ENCODE measurements at regions not wholly inside any gene's neighbourhood (a gene's known extent, or its start where the extent isn't known, plus 50 kb on each side); places are given as distances from the start of the nearest gene placed in this dataset.
"Not testable (repeated sequence)": the region's sequence is repeated elsewhere in the genome, so short reads cannot be mapped to it uniquely, and the experiment has no call there.

GRCh38 chr5:56659971-56660370 is 155.4 kb upstream of the MAP3K1 start:
- DNase-seq (ENCODE audit: low spot score): no peak

GRCh38 chr5:56658972-56659371 is 156.4 kb upstream of the MAP3K1 start:
- no peak for DNase-seq (ENCODE audit: low spot score)

- DNase-seq (ENCODE audit: low spot score): no peak
Measured at GRCh38 chr5:56656846-56657726, 158.3 kb upstream of the MAP3K1 start.

- no peak for DNase-seq (ENCODE audit: low spot score)
Measured at GRCh38 chr5:56651893-56652292, 163.5 kb upstream of the MAP3K1 start.

GRCh38 chr5:56650386-56650785 is 165.0 kb upstream of the MAP3K1 start:
- DNase-seq (ENCODE audit: low spot score): no peak

- DNase-seq (ENCODE audit: low spot score): no peak
Measured at GRCh38 chr5:56649569-56649968, 165.8 kb upstream of the MAP3K1 start.

GRCh38 chr5:56648460-56649034 is 166.8 kb upstream of the MAP3K1 start:
- no peak for DNase-seq (ENCODE audit: low spot score)

GRCh38 chr5:56647099-56647850 is 168.1 kb upstream of the MAP3K1 start:
- no peak for DNase-seq (ENCODE audit: low spot score)

GRCh38 chr5:56641635-56642260 is 173.6 kb upstream of the MAP3K1 start:
- no peak for DNase-seq (ENCODE audit: low spot score)

- peak; percentile 56 for DNase-seq (ENCODE audit: low spot score)
Measured at GRCh38 chr5:56640763-56641406, 174.5 kb upstream of the MAP3K1 start.

- no peak for DNase-seq (ENCODE audit: low spot score)
Measured at GRCh38 chr5:56639476-56639875, 175.9 kb upstream of the MAP3K1 start.

GRCh38 chr5:56638768-56639238 is 176.5 kb upstream of the MAP3K1 start:
- DNase-seq (ENCODE audit: low spot score): no peak

GRCh38 chr5:56638061-56638621 is 177.2 kb upstream of the MAP3K1 start:
- peak; percentile 75 for DNase-seq (ENCODE audit: low spot score)

GRCh38 chr5:56637321-56637920 is 177.9 kb upstream of the MAP3K1 start:
- no peak for DNase-seq (ENCODE audit: low spot score)

- DNase-seq (ENCODE audit: low spot score): no peak
Measured at GRCh38 chr5:56633950-56634349, 181.4 kb upstream of the MAP3K1 start.

GRCh38 chr5:56632939-56633338 is 182.4 kb upstream of the MAP3K1 start:
- no peak for DNase-seq (ENCODE audit: low spot score)

- no peak for DNase-seq (ENCODE audit: low spot score)
Measured at GRCh38 chr5:56632199-56632598, 183.2 kb upstream of the MAP3K1 start.

- no peak for DNase-seq (ENCODE audit: low spot score)
Measured at GRCh38 chr5:56631719-56632118, 183.6 kb upstream of the MAP3K1 start.

- not testable (repeated sequence) for DNase-seq (ENCODE audit: low spot score)
Measured at GRCh38 chr5:56628616-56629015, 186.7 kb upstream of the MAP3K1 start.

GRCh38 chr5:56625541-56625940 is 189.8 kb upstream of the MAP3K1 start:
- DNase-seq (ENCODE audit: low spot score): no peak

GRCh38 chr5:56624751-56625150 is 190.6 kb upstream of the MAP3K1 start:
- no peak for DNase-seq (ENCODE audit: low spot score)
